ENCODE measurements at regions not wholly inside any gene's neighbourhood (a gene's known extent, or its start where the extent isn't known, plus 50 kb on each side); places are given as distances from the start of the nearest gene placed in this dataset.

GRCh38 chr5:82834151-82834550 is 243.0 kb downstream of the TMEM167A start:
- DNase-seq (ENCODE audit: low spot score): no peak
- in situ Hi-C loops (cut with HindIII; ENCODE audit: extremely low pct_ligation_motif_present, low pct_unique_long_range_greater_than_20kb): no loop called here
- Histone ChIP-seq H3K9ac (ENCODE audit: insufficient read depth, low read depth, low read length) (no peak overlapping the region), H4K20me1 (ENCODE audit: insufficient read depth, low read length) (no peaks in the 10 kb centered on the region), H3K79me2 (ENCODE audit: insufficient read depth, low read length) (no peaks in the 10 kb centered on the region), H3K27me3 (ENCODE audit: control insufficient read depth in 1 of 2, insufficient read depth in 2 of 2, low read length in 2 of 2) (no peaks in the 10 kb centered on the region), H3K9me3 (ENCODE audit: low read length) (peaks cover 12% of the 10 kb centered on the region; the same call in 1 of the 2 replicates), H3K27ac (ENCODE audit: extremely low read length, insufficient read depth, low read length) (no peak overlapping the region), H2AFZ (ENCODE audit: low read length) (no peak overlapping the region), H3K4me3 (replicated peaks in 1 of 3; ENCODE audit: insufficient read depth in 1 of 3, low read depth in 2 of 3, low read length in 3 of 3) (no peak overlapping the region), H3K4me2 (ENCODE audit: low read depth, low read length) (no peak overlapping the region), H3K36me3 (replicated peaks in 1 of 2; ENCODE audit: control insufficient read depth in 1 of 2, insufficient read depth in 2 of 2, low read length in 2 of 2) (no peaks in the 10 kb centered on the region), H3K4me1 (ENCODE audit: insufficient read depth, low read length) (no peaks in the 10 kb centered on the region)
- CTCF ChIA-PET (ENCODE audit: low intra/inter-chr PET ratio, low total read pairs): no interaction called here
- BruUV-seq (replicated peaks): no TSS peak
- intact Hi-C loops (cut with micrococcal nuclease; ENCODE audit: unreplicated experiment): no loop called here
- POLR2A ChIA-PET: no interaction called here
- no peak for TF ChIP-seq ZNF143 (CRISPR knock-in tag; IDR thresholded peaks at IDR 0.05)
- TF ChIP-seq E2F2 (CRISPR knock-in tag; IDR thresholded peaks at IDR 0.05; ENCODE audit: borderline replicate concordance): no peak
- TF ChIP-seq NFAT5 (CRISPR knock-in tag; IDR thresholded peaks at IDR 0.05): no peak
- TF ChIP-seq ZBTB2 (CRISPR knock-in tag; IDR thresholded peaks at IDR 0.05; ENCODE audit: low read depth): no peak
- TF ChIP-seq GLI4 (CRISPR knock-in tag; IDR thresholded peaks at IDR 0.05; ENCODE audit: borderline replicate concordance): no peak
- FAIRE-seq: no peak
- no peak for ATAC-seq

Data from HepG2 (cell line).